Keratinocyte (primary cell): ENCODE measurements at regions not wholly inside any gene's neighbourhood (a gene's known extent, or its start where the extent isn't known, plus 50 kb on each side); places are given as distances from the start of the nearest gene placed in this dataset.

Experiments
- DNase-seq: peaks from one replicate; pipeline ENCODE4 v3.0.0-alpha.2; 2011; ENCODE audit warnings: low read depth, missing footprints, low spot score
- FAIRE-seq: peaks from 2 replicates; lab custom pipeline; 2011; peaks lifted over from hg19 to GRCh38; lab: Jason Lieb, UNC
- H2AFZ ChIP-seq: 2 replicates; pipeline ENCODE4 v1.6.0; 2012; ENCODE audit warnings: low read length, control low read depth, inconsistent platforms; ENCODE audit not compliant: control insufficient read depth
- H3K27ac ChIP-seq: 2 replicates; pipeline ENCODE4 v1.5.1; 2011; ENCODE audit warnings: low read length; ENCODE audit not compliant: control insufficient read depth, insufficient read depth
- H3K27me3 ChIP-seq: 3 replicates; pipeline ENCODE4 v1.6.0; 2011; ENCODE audit warnings: low read length; ENCODE audit not compliant: control insufficient read depth, insufficient read depth; ENCODE audit errors: extremely low read depth
- H3K36me3 ChIP-seq, 2 experiments: 2 replicates in 1 of 2; 3 replicates in 1 of 2; pipeline ENCODE4 v1.5.1; 2011; ENCODE audit warnings: low read length in 2 of 2, mild to moderate bottlenecking in 1 of 2; ENCODE audit not compliant: control insufficient read depth in 2 of 2, insufficient read depth in 2 of 2; ENCODE audit errors: extremely low read depth in 1 of 2
- H3K4me1 ChIP-seq: 3 replicates; pipeline ENCODE4 v1.5.1; 2011; ENCODE audit warnings: low read length; ENCODE audit not compliant: control insufficient read depth, insufficient read depth; ENCODE audit errors: extremely low read depth
- H3K4me2 ChIP-seq: 3 replicates; pipeline ENCODE4 v1.6.0; 2011; ENCODE audit warnings: low read depth, low read length; ENCODE audit not compliant: control insufficient read depth, insufficient read depth; ENCODE audit errors: extremely low read depth
- H3K4me3 ChIP-seq, 3 experiments: fragments of 200-600 bp in 1 of 3; sonication (generic) in 1 of 3; 2 replicates in 2 of 3; 3 replicates in 1 of 3; pipeline ENCODE4 v1.5.1; 2011 to 2016; ENCODE audit warnings: low read length in 3 of 3, mild to moderate bottlenecking in 3 of 3, control low read depth in 2 of 3, inconsistent platforms in 1 of 3, low read depth in 1 of 3, mixed read lengths in 1 of 3, mixed run types in 1 of 3, moderate library complexity in 1 of 3; ENCODE audit not compliant: control insufficient read depth in 2 of 3, insufficient read depth in 2 of 3; ENCODE audit errors: extremely low read depth in 1 of 3
- H3K79me2 ChIP-seq: 2 replicates; pipeline ENCODE4 v1.6.0; 2012; ENCODE audit warnings: low read length; ENCODE audit not compliant: control insufficient read depth, insufficient read depth
- H3K9ac ChIP-seq: 3 replicates; pipeline ENCODE4 v1.6.0; 2011; ENCODE audit warnings: low read length; ENCODE audit not compliant: control insufficient read depth, insufficient read depth; ENCODE audit errors: extremely low read depth
- H3K9me1 ChIP-seq: 3 replicates; pipeline ENCODE4 v1.6.0; 2011; ENCODE audit warnings: low read length; ENCODE audit not compliant: control insufficient read depth, insufficient read depth; ENCODE audit errors: extremely low read depth
- H3K9me3 ChIP-seq: 2 replicates; pipeline ENCODE4 v1.5.1; 2012; ENCODE audit warnings: low read depth, low read length; ENCODE audit not compliant: control insufficient read depth
- H4K20me1 ChIP-seq: 3 replicates; pipeline ENCODE4 v1.6.0; 2011; ENCODE audit warnings: low read length; ENCODE audit not compliant: control insufficient read depth, insufficient read depth; ENCODE audit errors: extremely low read depth
- EZH2 ChIP-seq: IDR thresholded peaks from one replicate; pipeline ENCODE4 v1.6.1; 2012; ENCODE audit warnings: inconsistent platforms, mild to moderate bottlenecking, low read length, moderate library complexity
- dilution Hi-C: fragments of 300-500 bp; cut with MboI; formaldehyde crosslinking; loops from one replicate; pipeline ENCODE4 v1.7.0; 2020; ENCODE audit warnings: low sequenced_read_pairs; ENCODE audit not compliant: extremely low pct_ligation_motif_present
- TF ChIP-seq, protein P1 (sequence below), 3 experiments: IDR thresholded peaks in 1 of 3; conservative IDR thresholded peaks in 1 of 3; optimal IDR thresholded peaks in 1 of 3; 2 replicates in 2 of 3; 3 replicates in 1 of 3; pipeline versions ENCODE3 to v1.5.1; 2011; ENCODE audit warnings: low read length in 3 of 3, mild to moderate bottlenecking in 3 of 3, moderate library complexity in 2 of 3, control low read depth in 1 of 3, inconsistent platforms in 1 of 3; ENCODE audit not compliant: insufficient read depth in 2 of 3; ENCODE audit errors: extremely low read depth in 1 of 3

DNA sequence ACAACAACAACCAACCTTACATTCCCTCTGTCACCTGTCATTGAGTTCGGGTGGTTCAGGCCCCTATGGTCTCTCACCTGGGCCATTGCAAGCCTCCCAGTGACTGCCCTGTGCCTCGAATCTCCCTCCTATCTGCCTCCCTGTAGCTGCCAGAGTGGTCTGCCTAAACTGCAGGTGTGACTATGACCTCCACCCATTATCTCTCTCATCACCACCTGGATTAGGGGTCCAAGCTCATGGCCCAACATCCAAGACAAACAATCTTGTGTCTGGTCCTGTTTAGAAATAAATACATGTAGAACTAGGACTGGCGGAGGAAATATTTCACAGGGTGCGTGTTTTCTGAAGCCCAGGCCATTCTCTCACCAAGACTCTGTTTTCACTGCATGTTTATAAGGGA is 146.6 kb downstream of the HERPUD2 start:
- no peaks in the 10 kb centered on the region for H3K4me1 ChIP-seq
- H3K27me3 ChIP-seq, result peaks cover 10% of the 10 kb centered on the region
- H3K79me2 ChIP-seq, result no peaks in the 10 kb centered on the region
- H3K4me2 ChIP-seq, result no peak overlapping the region
- no peak overlapping the region for H3K9ac ChIP-seq
- no peak overlapping the region for H2AFZ ChIP-seq
- no peak overlapping the region for H3K27ac ChIP-seq
- no peaks in the 10 kb centered on the region for H3K36me3 ChIP-seq
- dilution Hi-C loops, result no loop called here
- no peak overlapping the region for H3K4me3 ChIP-seq
- H3K9me1 ChIP-seq, result no peaks in the 10 kb centered on the region
- no peaks in the 10 kb centered on the region for H4K20me1 ChIP-seq
- TF ChIP-seq, protein P1, sequence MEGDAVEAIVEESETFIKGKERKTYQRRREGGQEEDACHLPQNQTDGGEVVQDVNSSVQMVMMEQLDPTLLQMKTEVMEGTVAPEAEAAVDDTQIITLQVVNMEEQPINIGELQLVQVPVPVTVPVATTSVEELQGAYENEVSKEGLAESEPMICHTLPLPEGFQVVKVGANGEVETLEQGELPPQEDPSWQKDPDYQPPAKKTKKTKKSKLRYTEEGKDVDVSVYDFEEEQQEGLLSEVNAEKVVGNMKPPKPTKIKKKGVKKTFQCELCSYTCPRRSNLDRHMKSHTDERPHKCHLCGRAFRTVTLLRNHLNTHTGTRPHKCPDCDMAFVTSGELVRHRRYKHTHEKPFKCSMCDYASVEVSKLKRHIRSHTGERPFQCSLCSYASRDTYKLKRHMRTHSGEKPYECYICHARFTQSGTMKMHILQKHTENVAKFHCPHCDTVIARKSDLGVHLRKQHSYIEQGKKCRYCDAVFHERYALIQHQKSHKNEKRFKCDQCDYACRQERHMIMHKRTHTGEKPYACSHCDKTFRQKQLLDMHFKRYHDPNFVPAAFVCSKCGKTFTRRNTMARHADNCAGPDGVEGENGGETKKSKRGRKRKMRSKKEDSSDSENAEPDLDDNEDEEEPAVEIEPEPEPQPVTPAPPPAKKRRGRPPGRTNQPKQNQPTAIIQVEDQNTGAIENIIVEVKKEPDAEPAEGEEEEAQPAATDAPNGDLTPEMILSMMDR (optimal IDR thresholded peaks at IDR 0.05 in 1 of 3, IDR thresholded peaks at IDR 0.05 in 1 of 3, conservative IDR thresholded peaks at IDR 0.05 in 1 of 3; ENCODE audit: extremely low read depth in 1 of 3, insufficient read depth in 2 of 3, low read length in 3 of 3), result no peak
- no peak for TF ChIP-seq EZH2
- DNase-seq (no peak), FAIRE-seq (no peak)
- H3K9me3 ChIP-seq, result no peaks in the 10 kb centered on the region

DNA sequence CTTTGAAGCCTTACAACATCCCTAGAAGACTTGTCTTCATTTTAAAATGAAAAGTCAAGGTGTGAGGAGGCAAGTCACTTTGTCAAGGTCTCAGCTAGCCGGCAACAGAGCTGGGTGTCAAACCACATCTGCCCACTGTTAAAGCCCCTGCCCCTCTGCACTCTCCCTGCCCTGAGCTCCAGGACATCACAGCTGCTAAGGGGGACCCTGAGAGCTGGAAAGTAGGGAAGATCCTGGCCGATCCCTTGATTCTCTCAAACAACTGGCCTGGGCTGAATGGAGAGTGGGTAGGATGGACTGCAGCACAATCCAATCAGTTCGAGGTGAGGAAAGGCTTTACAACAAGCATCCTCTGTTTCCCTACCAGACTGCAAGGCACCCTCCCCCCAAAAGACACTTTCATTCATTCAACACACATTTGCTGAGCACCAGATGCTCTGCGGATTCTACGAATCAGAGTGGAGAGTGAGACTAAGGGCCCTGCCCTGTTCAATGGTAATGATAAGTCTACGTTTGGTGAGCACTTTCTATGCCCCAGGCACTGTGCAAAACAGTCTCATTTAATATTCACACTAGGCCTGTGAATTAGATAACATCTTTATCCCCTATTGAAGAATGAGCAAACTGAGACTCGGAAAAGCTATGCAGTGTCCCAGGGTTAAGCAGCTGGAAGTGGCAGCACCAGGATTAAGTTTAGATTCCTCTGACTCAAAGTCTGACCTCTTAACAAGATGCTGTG is 148.1 kb downstream of the HERPUD2 start:
- no peak for FAIRE-seq
- Histone ChIP-seq H2AFZ (no peak overlapping the region), H3K79me2 (no peaks in the 10 kb centered on the region), H3K9me1 (no peaks in the 10 kb centered on the region), H3K36me3 (no peaks in the 10 kb centered on the region), H3K4me1 (no peaks in the 10 kb centered on the region), H3K9ac (no peak overlapping the region), H3K27ac (no peak overlapping the region), H4K20me1 (no peaks in the 10 kb centered on the region), H3K27me3 (peaks cover 10% of the 10 kb centered on the region), H3K9me3 (no peaks in the 10 kb centered on the region), H3K4me3 (no peak overlapping the region), H3K4me2 (no peak overlapping the region)
- TF ChIP-seq, protein P1 (optimal IDR thresholded peaks at IDR 0.05 in 1 of 3, IDR thresholded peaks at IDR 0.05 in 1 of 3, conservative IDR thresholded peaks at IDR 0.05 in 1 of 3; ENCODE audit: extremely low read depth in 1 of 3, insufficient read depth in 2 of 3, low read length in 3 of 3), result no peak
- TF ChIP-seq EZH2, result no peak
- DNase-seq, result no peak
- dilution Hi-C loops, result no loop called here
